ENCODE measurements at regions not wholly inside any gene's neighbourhood (a gene's known extent, or its start where the extent isn't known, plus 50 kb on each side); places are given as distances from the start of the nearest gene placed in this dataset.

GRCh38 chr20:16939051-16939450 lies 190.9 kb downstream of the OTOR start:
- no peak for DNase-seq (ENCODE audit: low read depth in 1 of 2, low spot score in 1 of 2)
- in situ Hi-C loops (cut with HindIII; ENCODE audit: low pct_unique_long_range_greater_than_20kb, low sequenced_read_pairs) = no loop called here
- no peak for TF ChIP-seq JUND (IDR thresholded peaks at IDR 0.05; ENCODE audit: low read depth)

GRCh38 chr20:16940701-16941100 lies 192.5 kb downstream of the OTOR start:
- DNase-seq (ENCODE audit: low read depth in 1 of 2, low spot score in 1 of 2) = no peak
- in situ Hi-C loops (cut with HindIII; ENCODE audit: low pct_unique_long_range_greater_than_20kb, low sequenced_read_pairs) = no loop called here
- no peak for TF ChIP-seq JUND (IDR thresholded peaks at IDR 0.05; ENCODE audit: low read depth)

- TF ChIP-seq JUND (IDR thresholded peaks at IDR 0.05; ENCODE audit: low read depth) = no peak
- in situ Hi-C loops (cut with HindIII; ENCODE audit: low pct_unique_long_range_greater_than_20kb, low sequenced_read_pairs) = no loop called here
- DNase-seq (ENCODE audit: low read depth in 1 of 2, low spot score in 1 of 2) = no peak
Measured at GRCh38 chr20:16942051-16942450, 193.9 kb downstream of the OTOR start.

- no peak for DNase-seq (ENCODE audit: low read depth in 1 of 2, low spot score in 1 of 2)
- in situ Hi-C loops (cut with HindIII; ENCODE audit: low pct_unique_long_range_greater_than_20kb, low sequenced_read_pairs) = no loop called here
- TF ChIP-seq JUND (IDR thresholded peaks at IDR 0.05; ENCODE audit: low read depth) = no peak
Measured at GRCh38 chr20:16942756-16943155, 194.6 kb downstream of the OTOR start.

GRCh38 chr20:16944745-16945144 lies 196.6 kb downstream of the OTOR start:
- in situ Hi-C loops (cut with HindIII; ENCODE audit: low pct_unique_long_range_greater_than_20kb, low sequenced_read_pairs) = no loop called here
- no peak for DNase-seq (ENCODE audit: low read depth in 1 of 2, low spot score in 1 of 2)
- TF ChIP-seq JUND (IDR thresholded peaks at IDR 0.05; ENCODE audit: low read depth) = no peak

- in situ Hi-C loops (cut with HindIII; ENCODE audit: low pct_unique_long_range_greater_than_20kb, low sequenced_read_pairs) = no loop called here
- no peak for DNase-seq (ENCODE audit: low read depth in 1 of 2, low spot score in 1 of 2)
- no peak for TF ChIP-seq JUND (IDR thresholded peaks at IDR 0.05; ENCODE audit: low read depth)
Measured at GRCh38 chr20:16945619-16946018, 197.5 kb downstream of the OTOR start.

GRCh38 chr20:16946097-16946496 lies 197.9 kb downstream of the OTOR start:
- no peak for DNase-seq (ENCODE audit: low read depth in 1 of 2, low spot score in 1 of 2)

GRCh38 chr20:16947479-16947878 lies 199.3 kb downstream of the OTOR start:
- in situ Hi-C loops (cut with HindIII; ENCODE audit: low pct_unique_long_range_greater_than_20kb, low sequenced_read_pairs) = no loop called here
- TF ChIP-seq JUND (IDR thresholded peaks at IDR 0.05; ENCODE audit: low read depth) = no peak
- no peak for DNase-seq (ENCODE audit: low read depth in 1 of 2, low spot score in 1 of 2)

More at GRCh38 chr20:16946097-16946496, 197.9 kb downstream of the OTOR start:
- in situ Hi-C loops (cut with HindIII; ENCODE audit: low pct_unique_long_range_greater_than_20kb, low sequenced_read_pairs) = no loop called here
- TF ChIP-seq JUND (IDR thresholded peaks at IDR 0.05; ENCODE audit: low read depth) = no peak

GRCh38 chr20:16951876-16952275 lies 203.7 kb downstream of the OTOR start:
- TF ChIP-seq JUND (IDR thresholded peaks at IDR 0.05; ENCODE audit: low read depth) = no peak
- DNase-seq (ENCODE audit: low read depth in 1 of 2, low spot score in 1 of 2) = no peak
- in situ Hi-C loops (cut with HindIII; ENCODE audit: low pct_unique_long_range_greater_than_20kb, low sequenced_read_pairs) = no loop called here

GRCh38 chr20:16952965-16953364 lies 204.8 kb downstream of the OTOR start:
- in situ Hi-C loops (cut with HindIII; ENCODE audit: low pct_unique_long_range_greater_than_20kb, low sequenced_read_pairs) = no loop called here
- no peak for DNase-seq (ENCODE audit: low read depth in 1 of 2, low spot score in 1 of 2)
- TF ChIP-seq JUND (IDR thresholded peaks at IDR 0.05; ENCODE audit: low read depth) = no peak

GRCh38 chr20:16953858-16954257 lies 205.7 kb downstream of the OTOR start:
- no peak for DNase-seq (ENCODE audit: low read depth in 1 of 2, low spot score in 1 of 2)
- no peak for TF ChIP-seq JUND (IDR thresholded peaks at IDR 0.05; ENCODE audit: low read depth)
- in situ Hi-C loops (cut with HindIII; ENCODE audit: low pct_unique_long_range_greater_than_20kb, low sequenced_read_pairs) = no loop called here

GRCh38 chr20:16955462-16955861 lies 207.3 kb downstream of the OTOR start:
- in situ Hi-C loops (cut with HindIII; ENCODE audit: low pct_unique_long_range_greater_than_20kb, low sequenced_read_pairs) = no loop called here
- TF ChIP-seq JUND (IDR thresholded peaks at IDR 0.05; ENCODE audit: low read depth) = no peak
- no peak for DNase-seq (ENCODE audit: low read depth in 1 of 2, low spot score in 1 of 2)

- no peak for TF ChIP-seq JUND (IDR thresholded peaks at IDR 0.05; ENCODE audit: low read depth)
- DNase-seq (ENCODE audit: low read depth in 1 of 2, low spot score in 1 of 2) = no peak
- in situ Hi-C loops (cut with HindIII; ENCODE audit: low pct_unique_long_range_greater_than_20kb, low sequenced_read_pairs) = no loop called here
Measured at GRCh38 chr20:16955971-16956370, 207.8 kb downstream of the OTOR start.

- in situ Hi-C loops (cut with HindIII; ENCODE audit: low pct_unique_long_range_greater_than_20kb, low sequenced_read_pairs) = no loop called here
- no peak for DNase-seq (ENCODE audit: low read depth in 1 of 2, low spot score in 1 of 2)
- no peak for TF ChIP-seq JUND (IDR thresholded peaks at IDR 0.05; ENCODE audit: low read depth)
Measured at GRCh38 chr20:16965401-16965800, 217.2 kb downstream of the OTOR start.
